ENCODE measurements at regions not wholly inside any gene's neighbourhood (a gene's known extent, or its start where the extent isn't known, plus 50 kb on each side); places are given as distances from the start of the nearest gene placed in this dataset.

DNA sequence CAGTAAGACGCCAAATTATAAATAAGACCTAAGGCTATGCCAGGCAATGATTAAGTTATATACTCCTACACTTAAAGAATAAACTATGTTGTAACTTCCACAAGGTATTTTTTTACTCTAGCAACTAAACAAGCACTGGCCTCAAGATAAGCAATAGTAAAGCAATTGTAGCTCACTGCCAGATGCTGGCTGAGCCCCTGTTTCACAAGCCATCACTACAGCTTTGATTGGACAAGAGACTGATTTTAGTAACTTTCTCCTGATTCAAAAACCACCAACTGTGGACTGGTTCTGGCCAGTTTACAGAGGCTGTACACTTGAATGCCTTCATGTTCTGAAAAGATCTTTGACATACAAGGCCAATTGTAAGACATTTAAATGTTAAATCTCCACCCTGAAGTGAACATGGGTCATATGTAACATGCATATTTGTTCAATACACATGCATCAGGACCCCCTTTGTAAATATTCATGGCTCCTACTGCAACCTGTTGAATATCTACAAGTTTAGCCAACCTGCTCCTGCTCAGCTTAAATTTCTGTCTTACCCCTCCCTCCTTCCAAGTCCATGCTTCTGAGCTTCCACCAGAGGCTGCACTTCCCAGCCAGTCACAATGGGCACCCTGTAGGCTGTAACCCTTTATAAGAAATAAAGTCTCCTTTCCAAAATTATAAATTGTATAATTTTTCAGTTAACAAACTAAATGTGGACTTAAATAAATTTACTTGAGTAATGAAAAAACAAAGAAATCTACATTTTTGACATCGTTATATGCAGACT, 423.6 kb downstream of the ANKRD50 start:
- no peak for TF ChIP-seq CTCF (IDR thresholded peaks at IDR 0.05)
- no peak for TF ChIP-seq POLR2A (IDR thresholded peaks at IDR 0.05)

All from esophagus squamous epithelium (tissue), 4 donors.